Neural cell (in vitro differentiated cells): ENCODE measurements at regions not wholly inside any gene's neighbourhood (a gene's known extent, or its start where the extent isn't known, plus 50 kb on each side); places are given as distances from the start of the nearest gene placed in this dataset.

ENCODE experiments used
- H2AFZ ChIP-seq: fragments of 200-600, 300-800 bp; sonication (generic), shearing (Covaris generic); 2 replicates; pipeline ENCODE4 v1.6.0; 2014; ENCODE audit warnings: low read depth, mild to moderate bottlenecking, antibody characterized with exemption, low read length, moderate library complexity
- H3F3A ChIP-seq: fragments of 200-600 bp; shearing (Covaris generic); 2 replicates; pipeline ENCODE4 v1.6.1; 2016; ENCODE audit warnings: mild to moderate bottlenecking, moderate library complexity, mixed read lengths, antibody characterized with exemption, low read length; ENCODE audit not compliant: insufficient read depth, poor library complexity, severe bottlenecking
- H3K27ac ChIP-seq: fragments of 200-600, 300-800 bp; sonication (generic), shearing (Covaris generic); 2 replicates; pipeline ENCODE4 v1.5.1; 2014; ENCODE audit warnings: mild to moderate bottlenecking, low read length, moderate library complexity
- H3K27me3 ChIP-seq: fragments of 300-800, 200-600 bp; sonication (generic), shearing (Covaris generic); 2 replicates; pipeline ENCODE4 v1.6.0; 2014; ENCODE audit warnings: mild to moderate bottlenecking, low read depth, low read length, moderate library complexity; ENCODE audit not compliant: insufficient read depth
- H3K36me3 ChIP-seq: fragments of 300-800, 200-600 bp; sonication (generic), shearing (Covaris generic); 2 replicates; pipeline ENCODE4 v1.5.1; 2014; ENCODE audit warnings: mild to moderate bottlenecking, antibody characterized with exemption, low read length, moderate library complexity; ENCODE audit not compliant: insufficient read depth
- H3K4me2 ChIP-seq: fragments of 300-800, 200-600 bp; sonication (generic), shearing (Covaris generic); 2 replicates; pipeline ENCODE4 v1.6.0; 2014; ENCODE audit warnings: mild to moderate bottlenecking, low read length
- H3K4me3 ChIP-seq: fragments of 300-800, 200-600 bp; sonication (generic), shearing (Covaris generic); 2 replicates; pipeline ENCODE4 v1.5.1; 2014; ENCODE audit warnings: mild to moderate bottlenecking, low read length, moderate library complexity
- H3K79me2 ChIP-seq: fragments of 200-600 bp; shearing (Covaris generic); replicated peaks from 2 replicates; pipeline ENCODE4 v1.6.0; 2014; ENCODE audit warnings: mild to moderate bottlenecking, low read length, moderate library complexity; ENCODE audit not compliant: insufficient read depth
- H3K9ac ChIP-seq: fragments of 300-800, 200-600 bp; sonication (generic), shearing (Covaris generic); 2 replicates; pipeline ENCODE4 v1.6.1; 2016; ENCODE audit warnings: mild to moderate bottlenecking, low read length, mixed read lengths
- H3K9me2 ChIP-seq: fragments of 200-600 bp; shearing (Covaris generic); 2 replicates; pipeline ENCODE4 v1.6.1; 2016; ENCODE audit warnings: mild to moderate bottlenecking, low read length, mixed read lengths; ENCODE audit not compliant: insufficient read depth
- H3K9me3 ChIP-seq: fragments of 200-600, 300-800 bp; sonication (generic), shearing (Covaris generic); 2 replicates; pipeline ENCODE4 v1.6.1; 2016; ENCODE audit warnings: mild to moderate bottlenecking, mixed run types, low read length, moderate library complexity, mixed read lengths
- H4K20me1 ChIP-seq: fragments of 200-600 bp; shearing (Covaris generic); 2 replicates; pipeline ENCODE4 v1.6.1; 2016; ENCODE audit warnings: mild to moderate bottlenecking, mixed run types; ENCODE audit not compliant: insufficient read depth
- CTCF ChIP-seq: fragments of 450-650 bp; IDR thresholded peaks from 2 replicates; pipeline ENCODE4 v1.5.1; 2014; ENCODE audit warnings: antibody characterized with exemption, mild to moderate bottlenecking, moderate library complexity; ENCODE audit not compliant: poor library complexity, severe bottlenecking
- EP300 ChIP-seq: fragments of 450-650 bp; conservative IDR thresholded peaks from 2 replicates; pipeline ENCODE4 v1.6.1; 2014; ENCODE audit warnings: antibody characterized with exemption, mild to moderate bottlenecking, moderate library complexity; ENCODE audit not compliant: poor library complexity, severe bottlenecking
- EZH2 ChIP-seq: fragments of 200-600, 300-800 bp; shearing (Covaris generic), sonication (generic); IDR thresholded peaks from 2 replicates; pipeline ENCODE4 v1.6.1; 2014; ENCODE audit warnings: antibody characterized with exemption, low read length, borderline replicate concordance, mild to moderate bottlenecking; ENCODE audit not compliant: insufficient read depth, poor library complexity, severe bottlenecking
- MXI1 ChIP-seq: fragments of 450-650 bp; conservative IDR thresholded peaks from 2 replicates; pipeline ENCODE4 v1.6.1; 2014; ENCODE audit warnings: antibody characterized with exemption, mild to moderate bottlenecking; ENCODE audit not compliant: poor library complexity, severe bottlenecking
- POLR2AphosphoS5 ChIP-seq: IDR thresholded peaks from 2 replicates; pipeline ENCODE4 v1.6.1; 2012
- RAD21 ChIP-seq: fragments of 450-650 bp; conservative IDR thresholded peaks from 2 replicates; pipeline ENCODE4 v1.6.1; 2014; ENCODE audit warnings: antibody characterized with exemption, mild to moderate bottlenecking, moderate library complexity
- REST ChIP-seq: IDR thresholded peaks from 2 replicates; pipeline ENCODE4 v1.6.1; 2012; ENCODE audit warnings: borderline replicate concordance
- SMC3 ChIP-seq: fragments of 450-650 bp; conservative IDR thresholded peaks from 2 replicates; pipeline ENCODE4 v1.6.1; 2014; ENCODE audit warnings: antibody characterized with exemption, mild to moderate bottlenecking, moderate library complexity; ENCODE audit not compliant: poor library complexity
- TAF1 ChIP-seq: IDR thresholded peaks from 2 replicates; pipeline ENCODE4 v1.6.1; 2012; ENCODE audit warnings: low read depth

GRCh38 chr4:56224641-56225040, 162.7 kb downstream of the AASDH start:
- no peak overlapping the region for H3K9ac ChIP-seq
- H3K9me2 ChIP-seq = no peaks in the 10 kb centered on the region
- H2AFZ ChIP-seq = no peak overlapping the region
- no peak overlapping the region for H3K4me2 ChIP-seq
- TF ChIP-seq EP300 (no peak), CTCF (no peak), REST (no peak), RAD21 (no peak), POLR2AphosphoS5 (no peak), SMC3 (no peak), MXI1 (no peak), EZH2 (no peak), TAF1 (no peak)
- H4K20me1 ChIP-seq = no peaks in the 10 kb centered on the region
- H3K4me3 ChIP-seq = no peak overlapping the region
- H3K27ac ChIP-seq = no peak overlapping the region
- H3K27me3 ChIP-seq = no peaks in the 10 kb centered on the region
- no peaks in the 10 kb centered on the region for H3K79me2 ChIP-seq
- no peaks in the 10 kb centered on the region for H3K36me3 ChIP-seq
- H3K9me3 ChIP-seq = no peaks in the 10 kb centered on the region
- H3F3A ChIP-seq = no peaks in the 10 kb centered on the region

GRCh38 chr4:56222514-56222913, 164.8 kb downstream of the AASDH start:
- Histone ChIP-seq H3K36me3 (no peaks in the 10 kb centered on the region), H2AFZ (no peak overlapping the region), H3K9me3 (no peaks in the 10 kb centered on the region), H3K4me2 (no peak overlapping the region), H3K9ac (no peak overlapping the region), H3K27me3 (no peaks in the 10 kb centered on the region), H3F3A (no peaks in the 10 kb centered on the region), H3K9me2 (no peaks in the 10 kb centered on the region), H3K4me3 (no peak overlapping the region), H4K20me1 (no peaks in the 10 kb centered on the region), H3K79me2 (no peaks in the 10 kb centered on the region), H3K27ac (no peak overlapping the region)
- no peak for TF ChIP-seq SMC3
- no peak for TF ChIP-seq POLR2AphosphoS5
- TF ChIP-seq EZH2 = no peak
- no peak for TF ChIP-seq REST
- no peak for TF ChIP-seq EP300
- TF ChIP-seq TAF1 = no peak
- TF ChIP-seq MXI1 = no peak
- no peak for TF ChIP-seq RAD21
- no peak for TF ChIP-seq CTCF
